DMS153 treated with DMSO at 0.1 percent for 48 hours (cell line): ENCODE measurements at regions not wholly inside any gene's neighbourhood (a gene's known extent, or its start where the extent isn't known, plus 50 kb on each side); places are given as distances from the start of the nearest gene placed in this dataset.
"Not testable (repeated sequence)": the region's sequence is repeated elsewhere in the genome, so short reads cannot be mapped to it uniquely, and the experiment has no call there.

ENCODE experiments used
- DNase-seq: peaks from one replicate; lab custom pipeline; 2025; ENCODE audit not compliant: unreplicated experiment; lab: John Stamatoyannopoulos, UW

DNA sequence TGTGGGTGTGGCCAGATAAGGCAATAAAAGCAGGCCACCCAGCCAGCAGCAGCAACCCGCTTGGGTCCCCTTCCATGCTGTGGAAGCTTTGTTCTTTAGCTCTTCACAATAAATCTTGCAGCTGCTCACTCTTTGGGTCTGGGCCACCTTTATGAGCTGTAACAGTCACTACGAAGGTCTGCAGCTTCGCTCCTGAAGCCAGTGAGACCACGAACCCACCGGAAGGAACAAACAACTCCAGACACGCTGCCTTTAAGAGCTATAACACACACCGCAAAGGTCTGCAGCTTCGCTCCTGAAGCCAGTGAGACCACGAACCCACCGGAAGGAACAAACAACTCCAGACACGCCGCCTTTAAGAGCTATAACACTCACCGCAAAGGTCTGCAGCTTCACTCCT lies 172.1 kb upstream of the AGTR1 start:
- DNase-seq = not testable (repeated sequence)

DNA sequence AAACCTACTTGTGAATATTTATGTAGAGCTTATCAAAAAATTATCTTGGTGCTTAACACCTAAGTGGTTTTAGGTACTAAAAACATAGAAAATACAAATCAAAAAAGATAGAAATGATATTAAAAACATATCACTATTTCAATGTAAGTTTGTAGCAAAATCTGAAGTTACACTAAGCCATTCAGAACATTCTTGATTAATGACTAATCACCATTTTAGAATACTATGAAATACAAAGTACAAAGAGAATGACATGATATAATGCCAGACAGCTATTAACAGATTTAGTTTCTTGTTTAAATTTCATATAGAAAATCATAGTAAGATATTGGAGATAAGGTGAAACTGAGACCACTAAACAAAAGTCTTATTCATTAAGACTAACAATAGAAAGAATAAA lies 169.7 kb upstream of the AGTR1 start:
- no peak for DNase-seq

DNA sequence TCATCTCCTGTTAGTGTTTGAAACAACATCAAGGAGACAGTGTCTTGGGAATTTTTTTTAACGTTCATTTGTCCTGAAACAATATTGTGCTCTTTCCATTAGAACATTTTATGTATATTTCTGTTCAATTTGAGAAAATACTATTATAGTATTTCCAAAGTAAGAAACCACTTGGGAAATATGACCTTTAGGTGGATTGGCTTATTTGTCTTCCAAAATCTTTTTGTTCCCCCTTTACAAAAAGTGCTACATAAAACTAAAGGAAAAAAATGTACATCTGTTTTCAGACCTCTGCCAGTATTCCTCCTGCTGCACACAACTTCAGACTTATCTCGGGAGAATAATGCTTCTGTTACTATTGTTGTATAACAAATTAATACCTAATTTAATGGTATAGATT lies 165.9 kb upstream of the AGTR1 start:
- no peak for DNase-seq

DNA sequence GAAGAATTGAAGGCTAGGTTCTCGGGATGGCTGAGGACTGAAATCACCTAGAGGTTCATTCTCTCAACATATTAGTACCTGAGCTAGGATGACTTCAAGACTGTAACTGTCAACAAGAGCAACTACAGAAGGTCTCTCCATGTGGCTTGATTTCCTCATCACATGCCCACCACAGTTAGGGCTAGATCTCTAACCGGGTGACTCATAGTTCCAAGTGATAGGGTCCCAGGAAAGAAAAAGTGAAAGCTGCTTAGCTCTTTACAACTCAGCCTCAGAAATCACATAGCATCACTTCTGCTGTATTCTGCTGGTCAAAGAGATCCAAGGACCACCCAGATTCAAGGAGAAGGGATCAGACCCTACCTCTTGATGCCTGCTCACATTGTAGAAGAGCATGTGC lies 165.4 kb upstream of the AGTR1 start:
- DNase-seq = no peak

DNA sequence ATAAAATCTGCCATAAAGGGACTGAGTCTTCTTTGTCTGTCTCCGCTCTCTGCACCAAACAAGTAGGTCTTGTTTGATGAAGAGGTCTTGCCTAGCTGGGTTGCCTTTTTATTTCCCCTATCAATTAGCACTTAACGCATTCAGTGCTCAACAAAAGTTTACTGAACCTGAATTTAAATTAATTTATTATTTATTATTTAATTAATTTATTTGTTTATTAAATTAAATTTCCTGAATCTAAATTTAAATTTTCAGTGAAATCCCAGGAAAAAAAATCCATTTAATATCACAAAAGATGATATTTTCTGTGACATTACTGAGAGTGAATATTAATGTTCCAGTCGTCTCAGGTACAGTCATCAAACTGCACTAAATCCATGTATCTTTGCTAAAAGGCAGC lies 164.9 kb upstream of the AGTR1 start:
- no peak for DNase-seq

DNA sequence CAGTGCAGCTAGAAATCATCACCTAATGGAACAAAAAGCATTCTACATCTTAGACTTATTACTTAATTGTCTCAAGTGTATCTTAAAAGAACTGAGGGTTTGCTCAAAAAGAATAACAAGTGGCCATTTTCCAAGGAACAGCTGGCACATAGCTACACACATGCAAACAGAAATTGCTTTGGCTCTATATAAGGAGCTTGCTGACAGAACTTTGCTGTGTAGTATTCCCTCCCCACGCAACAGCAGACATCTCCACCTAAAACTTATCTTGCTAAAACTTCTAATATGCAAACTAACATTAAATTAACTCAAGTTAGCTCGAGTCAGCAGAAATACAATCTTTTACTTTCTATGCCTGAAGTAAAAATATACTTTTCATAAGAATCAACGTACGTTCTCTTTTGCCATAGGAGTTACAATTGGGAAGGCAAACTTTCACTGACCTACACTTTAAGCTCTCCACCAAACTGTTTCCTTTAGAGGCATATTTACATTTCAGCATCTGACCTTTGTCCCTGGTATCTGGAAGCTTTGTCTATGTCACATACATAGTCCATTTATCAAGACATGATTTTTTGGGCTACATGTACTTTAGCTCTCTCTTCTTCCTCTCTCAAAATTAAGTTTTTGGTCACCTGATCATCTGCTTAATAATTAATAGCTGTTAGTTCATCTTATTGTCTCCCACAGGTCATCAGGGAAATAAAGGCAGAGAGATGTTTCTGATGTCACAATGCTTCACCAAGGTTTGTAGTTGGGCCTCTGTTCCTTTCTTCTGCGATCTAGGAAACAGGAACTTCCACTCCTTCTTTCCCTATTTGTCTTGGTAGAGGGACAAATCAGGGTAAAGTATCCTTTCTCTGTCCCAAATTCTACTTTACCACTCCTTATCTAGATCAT lies 163.4 kb upstream of the AGTR1 start:
- no peak for DNase-seq

DNA sequence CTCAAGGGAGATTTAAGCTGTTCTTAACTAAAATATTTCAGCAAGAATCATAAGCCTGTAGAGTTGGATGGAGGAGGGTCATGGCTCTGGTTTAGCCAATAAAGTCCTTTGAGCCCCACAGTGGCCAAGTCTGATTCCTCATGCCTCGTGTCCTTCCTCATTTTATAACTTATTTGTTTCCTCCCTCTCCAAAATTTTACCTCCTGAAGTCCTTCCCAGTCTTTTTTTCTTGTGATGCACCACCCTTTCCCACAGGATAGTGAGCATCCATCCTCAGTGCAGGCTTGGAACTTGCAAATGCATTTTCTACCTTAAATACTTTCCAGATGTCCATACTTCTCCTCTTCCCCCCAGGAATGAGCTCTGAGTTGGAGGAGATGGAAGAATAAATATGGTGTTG lies 162.7 kb upstream of the AGTR1 start:
- no peak for DNase-seq

DNA sequence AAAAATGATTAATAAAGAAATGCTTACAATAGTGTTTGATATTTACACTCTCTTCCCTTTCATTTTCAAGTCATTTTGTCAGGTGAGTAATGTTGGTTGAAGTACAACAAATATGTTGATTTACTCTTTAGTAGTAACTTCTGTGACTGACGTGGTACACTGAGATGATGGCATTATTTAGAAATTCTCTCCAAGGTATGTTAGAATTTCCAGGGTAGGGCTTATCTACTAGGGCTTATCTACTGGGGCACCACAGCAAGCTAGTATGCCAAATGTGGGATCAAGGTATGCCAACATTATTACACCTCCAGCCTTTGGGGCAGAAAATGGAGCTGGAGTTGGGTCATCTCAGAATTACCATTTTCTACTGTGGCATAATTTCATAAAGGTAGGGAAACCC lies 157.4 kb upstream of the AGTR1 start:
- no peak for DNase-seq

DNA sequence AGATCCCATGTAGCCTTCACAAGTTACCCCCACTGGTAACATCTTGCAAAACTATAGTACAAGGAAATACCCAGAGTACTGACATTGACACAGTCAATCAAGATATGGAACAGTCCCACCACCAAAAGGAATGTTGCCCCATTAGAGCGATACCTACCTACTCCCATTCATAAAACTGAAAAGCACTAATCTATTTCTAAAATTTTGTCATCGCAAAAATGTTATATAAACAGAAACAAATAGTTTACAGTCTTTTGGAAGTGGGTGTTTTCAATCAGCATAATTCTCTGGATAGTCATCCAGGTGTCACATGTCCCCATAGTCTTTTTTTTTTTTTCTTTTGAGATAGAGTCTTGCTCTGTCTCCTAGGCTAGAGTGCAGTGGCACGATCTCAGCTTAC lies 156.9 kb upstream of the AGTR1 start:
- no peak for DNase-seq

DNA sequence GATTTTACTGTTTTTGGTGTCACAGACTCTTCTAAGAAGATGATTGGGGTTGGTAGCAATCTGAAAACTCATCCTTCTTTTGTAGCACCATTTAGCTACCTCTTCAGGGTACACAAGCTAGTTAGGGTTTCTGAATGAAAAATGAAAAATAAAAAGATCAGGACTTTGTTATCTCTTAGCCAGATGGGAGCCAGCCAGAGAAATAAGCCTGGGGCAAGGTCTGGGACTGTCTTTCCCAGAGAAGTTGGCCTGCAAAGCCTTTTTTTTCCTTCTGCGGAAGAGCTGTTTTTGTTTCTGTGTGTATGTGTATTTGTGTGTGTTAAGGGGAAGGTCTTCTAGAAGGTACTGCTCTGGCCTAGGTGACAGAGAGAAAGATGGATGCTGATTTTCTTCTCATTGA lies 150.7 kb upstream of the AGTR1 start:
- DNase-seq = no peak

DNA sequence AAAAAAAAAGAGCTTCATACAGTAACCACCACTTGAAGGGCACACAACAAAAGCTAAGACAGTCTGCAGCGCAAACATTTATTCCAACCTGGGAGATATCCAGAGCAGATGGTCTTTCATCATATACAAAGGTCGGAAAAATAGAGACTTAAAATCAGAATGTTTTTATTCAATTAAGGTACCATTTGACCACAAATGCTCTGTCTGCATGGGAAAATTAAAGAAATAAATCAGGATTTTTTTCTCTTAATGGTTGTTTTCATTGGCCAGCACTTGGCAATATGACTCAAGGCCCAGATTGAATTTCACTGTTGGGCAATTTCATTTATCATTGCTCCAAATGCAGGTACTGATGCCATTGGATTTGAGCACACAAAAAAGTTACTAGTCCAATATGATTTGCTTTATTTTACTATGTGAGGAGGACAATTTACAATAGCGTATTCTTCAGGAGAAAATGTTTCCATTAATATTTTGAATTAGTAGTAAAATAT lies 145.9 kb upstream of the AGTR1 start:
- no peak for DNase-seq

DNA sequence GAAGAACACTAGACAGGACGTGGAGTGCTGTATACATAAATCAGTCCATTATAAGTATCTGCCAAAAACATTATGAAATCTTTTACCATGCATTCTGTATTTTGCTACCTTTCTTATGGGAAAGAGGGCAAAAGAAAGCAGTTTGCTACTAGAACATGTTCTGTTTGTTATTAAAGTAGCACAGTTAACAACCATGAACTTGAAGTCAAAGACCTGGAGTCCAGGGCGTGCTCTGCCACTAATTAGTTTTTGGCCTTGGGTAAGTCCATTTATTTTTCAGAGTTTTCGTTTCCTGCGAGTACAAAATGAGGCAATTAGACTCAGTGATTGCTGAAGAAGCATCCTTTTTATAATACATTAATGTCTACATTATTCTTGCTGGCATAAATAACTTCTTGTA lies 143.3 kb upstream of the AGTR1 start:
- no peak for DNase-seq

DNA sequence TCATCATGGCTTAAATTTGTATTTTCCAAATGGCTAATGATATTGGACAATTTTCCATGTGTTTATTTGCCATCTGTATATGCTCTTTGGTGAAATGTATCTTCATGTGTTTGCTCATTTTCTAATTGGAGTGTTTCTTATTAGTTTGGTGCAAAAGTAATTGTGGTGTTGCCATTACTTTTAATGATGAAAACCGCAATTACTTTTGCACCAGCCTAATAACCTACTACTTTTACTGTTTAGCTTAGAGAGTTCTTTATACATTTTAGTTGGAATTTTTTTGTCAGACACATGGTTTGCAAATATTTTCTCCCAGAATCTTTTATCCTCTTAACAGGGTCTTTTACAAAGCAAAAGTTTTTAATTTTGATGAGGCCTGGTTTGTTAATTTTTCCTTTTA lies 141.0 kb upstream of the AGTR1 start:
- DNase-seq = no peak

DNA sequence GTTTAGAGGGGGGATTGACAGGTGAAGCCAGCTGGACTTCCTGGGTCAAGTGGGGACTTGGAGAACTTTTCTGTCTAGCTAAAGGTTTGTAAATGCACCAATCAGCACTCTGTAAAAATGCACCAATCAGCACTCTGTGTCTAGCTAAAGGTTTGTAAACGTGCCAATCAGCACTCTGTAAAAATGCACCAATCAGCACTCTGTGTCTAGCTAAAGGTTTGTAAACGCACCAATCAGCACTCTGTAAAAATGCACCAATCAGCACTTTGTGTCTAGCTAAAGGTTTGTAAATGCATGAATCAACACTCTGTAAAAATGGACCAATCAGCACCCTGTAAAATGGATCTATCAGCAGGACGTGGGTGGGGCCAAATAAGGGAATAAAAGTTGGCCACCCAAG lies 120.1 kb upstream of the AGTR1 start:
- DNase-seq = not testable (repeated sequence)

DNA sequence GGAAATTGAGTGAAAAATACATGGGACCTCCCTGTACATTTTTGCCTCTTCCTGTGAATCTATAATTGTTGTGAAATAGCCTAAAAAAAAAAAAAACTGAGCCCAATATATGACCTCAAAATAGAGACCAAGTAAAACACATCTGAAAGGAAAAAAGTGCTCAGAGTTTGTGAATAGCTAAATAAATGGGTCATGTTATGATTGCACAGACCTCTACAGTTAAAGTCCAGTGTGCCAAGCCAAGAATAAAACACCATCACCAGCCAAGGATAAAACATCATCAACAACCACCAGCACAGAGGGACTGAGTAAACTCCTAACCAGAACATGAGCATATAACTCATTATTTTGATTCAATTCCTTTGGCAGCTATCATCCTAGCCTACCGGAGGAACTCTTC lies 115.6 kb upstream of the AGTR1 start:
- no peak for DNase-seq

DNA sequence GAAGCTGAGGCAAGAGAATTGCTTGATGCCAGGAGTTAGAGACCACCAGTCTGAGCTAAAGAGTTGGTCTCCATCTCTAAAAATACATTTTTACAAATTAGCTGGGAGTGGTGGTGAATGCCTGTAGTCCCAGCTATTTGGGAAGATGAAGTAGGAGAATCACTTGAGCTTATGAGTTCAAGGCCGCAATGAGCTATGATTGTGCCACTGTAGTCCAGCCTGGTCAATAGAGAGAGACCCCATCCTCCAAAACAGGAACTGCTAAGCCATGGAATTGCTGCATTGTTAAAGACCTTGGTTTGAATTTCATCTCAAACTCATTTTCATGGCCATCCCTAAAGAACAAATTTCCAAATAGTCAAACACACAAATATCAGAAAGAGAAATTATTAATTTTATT lies 113.9 kb upstream of the AGTR1 start:
- no peak for DNase-seq

DNA sequence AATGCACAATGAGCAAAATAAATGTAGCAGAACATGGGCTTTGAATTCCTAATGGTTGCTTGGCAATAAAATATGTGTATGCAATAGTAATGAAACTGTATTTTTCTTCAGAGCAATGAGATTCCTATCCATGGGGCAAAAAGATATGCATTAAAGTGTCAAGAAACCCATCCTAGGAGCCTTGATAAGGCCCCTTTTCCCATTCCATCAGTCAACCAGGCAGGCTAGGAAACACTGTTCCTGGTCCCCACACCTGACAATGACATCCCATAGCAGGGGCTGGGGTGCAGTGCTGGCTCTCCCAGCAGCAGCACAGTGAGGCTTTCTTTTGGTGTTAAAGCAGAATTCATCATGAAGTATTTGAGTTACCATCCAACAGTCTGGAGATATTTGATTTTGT lies 113.3 kb upstream of the AGTR1 start:
- DNase-seq = no peak

DNA sequence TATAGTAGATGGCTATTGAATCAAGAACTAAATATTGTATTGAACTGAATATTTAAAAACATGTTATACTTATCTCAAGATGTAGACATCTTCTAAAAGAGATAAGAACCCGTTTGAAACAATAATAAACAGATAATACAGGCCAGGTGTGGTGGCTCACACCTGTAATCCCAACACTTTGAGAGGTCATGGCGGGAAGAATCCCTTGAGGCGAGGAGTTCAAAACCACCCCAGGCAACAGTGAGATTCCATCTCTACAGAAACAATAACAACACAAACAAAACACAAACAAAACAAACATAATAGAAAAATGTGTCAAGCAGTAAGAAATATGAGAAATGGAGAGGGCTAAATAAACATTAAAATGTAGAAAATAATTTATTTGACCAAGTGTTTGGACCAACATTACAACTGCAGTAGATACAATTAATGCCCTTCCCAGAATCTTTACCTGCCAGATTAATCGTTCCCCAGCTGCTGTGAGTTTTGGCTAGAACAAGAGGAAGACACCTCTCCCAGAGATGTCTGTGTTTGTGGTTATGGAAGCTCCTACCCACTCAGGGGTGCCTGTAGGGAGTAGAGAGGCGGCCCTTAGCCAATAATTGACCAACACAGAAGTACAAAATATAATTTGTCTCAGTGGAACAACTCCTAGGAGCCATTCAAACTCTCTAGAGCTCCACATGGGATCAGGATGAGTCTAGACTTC lies 111.9 kb upstream of the AGTR1 start:
- DNase-seq = no peak

DNA sequence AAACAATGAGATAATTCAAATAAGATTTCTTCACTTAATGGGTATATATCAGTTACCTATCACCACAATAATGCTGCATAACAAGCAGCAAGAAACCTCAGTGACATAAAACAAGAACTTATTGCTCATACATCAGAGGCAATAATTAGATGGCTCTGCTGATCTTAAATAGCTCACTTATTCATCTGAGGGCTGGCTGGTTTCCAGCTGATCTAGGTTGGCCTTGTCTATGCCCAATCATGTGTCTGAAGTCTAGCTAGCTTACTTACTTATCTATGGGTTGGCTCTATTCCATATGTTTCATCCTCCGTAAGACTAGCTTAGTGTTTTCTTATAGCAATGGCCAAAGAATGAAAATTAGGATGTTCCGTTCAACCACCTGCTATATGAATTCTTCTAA lies 109.4 kb upstream of the AGTR1 start:
- DNase-seq = no peak

DNA sequence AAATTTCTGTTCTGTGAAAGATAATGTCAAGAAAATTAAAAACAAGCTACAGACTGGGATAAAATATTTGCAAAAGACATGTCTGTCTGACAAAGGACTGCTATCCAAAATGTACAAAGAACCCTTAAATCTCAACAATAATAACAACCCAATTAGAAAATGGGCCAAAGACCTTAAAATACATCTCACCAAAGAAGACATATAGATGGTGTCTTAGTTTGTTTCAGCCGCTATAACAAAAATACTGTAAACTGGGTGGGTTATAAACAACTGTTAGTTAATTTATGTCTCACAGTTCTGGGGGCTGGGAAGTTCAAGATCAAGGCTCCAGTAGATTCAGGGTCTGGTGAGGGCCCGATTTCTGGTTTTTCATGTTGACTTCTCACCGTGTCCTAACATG lies 106.2 kb upstream of the AGTR1 start:
- DNase-seq = no peak

DNA sequence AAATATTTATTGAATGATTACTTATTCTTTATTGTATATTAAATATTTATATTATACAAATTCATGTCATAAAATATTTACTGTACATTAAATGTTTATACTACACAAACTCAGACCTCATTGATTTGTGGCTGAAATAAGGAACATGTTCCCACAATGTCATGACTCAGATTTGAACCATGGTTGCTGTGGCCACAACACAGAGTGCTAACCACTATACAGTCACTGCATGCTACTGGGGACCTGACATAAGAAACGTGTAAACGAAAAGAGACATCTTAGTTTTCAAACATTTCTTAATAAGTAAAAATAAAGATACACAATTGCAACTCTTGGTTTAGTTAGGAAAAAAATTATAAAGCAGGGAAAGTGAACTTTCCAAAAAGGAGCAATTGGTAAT lies 99.1 kb upstream of the AGTR1 start:
- no peak for DNase-seq

DNA sequence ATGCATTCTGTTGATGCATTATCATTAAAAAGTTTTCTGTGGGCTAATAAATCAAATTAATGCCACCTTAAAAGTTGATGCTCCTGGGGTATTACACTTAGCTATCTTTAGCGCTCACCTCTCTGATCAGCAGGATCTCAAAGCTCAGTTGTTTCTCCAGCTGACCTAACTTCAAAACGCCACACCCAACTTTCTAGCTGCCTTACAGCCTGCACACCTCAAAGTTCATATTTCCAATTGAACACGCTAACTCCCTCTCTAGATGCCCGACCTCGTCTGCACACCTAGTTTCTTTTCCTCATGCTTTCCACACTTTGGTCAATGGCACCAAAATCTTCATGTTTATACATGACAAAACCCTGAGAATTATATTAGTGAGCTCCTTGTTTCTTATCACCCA lies 98.2 kb upstream of the AGTR1 start:
- DNase-seq = no peak
